H1 (cell line): ENCODE measurements at regions not wholly inside any gene's neighbourhood (a gene's known extent, or its start where the extent isn't known, plus 50 kb on each side); places are given as distances from the start of the nearest gene placed in this dataset.

ENCODE experiments used
- HDAC2 ChIP-seq, 2 experiments: fragments of 300-600 bp in 1 of 2; sonication (generic) in 1 of 2; IDR thresholded peaks; 2 replicates each; pipeline ENCODE4 v1.6.1; 2011 to 2012; ENCODE audit warnings: low read depth in 2 of 2, low read length in 2 of 2, mild to moderate bottlenecking in 2 of 2, moderate library complexity in 2 of 2, borderline replicate concordance in 1 of 2, inconsistent platforms in 1 of 2

GRCh38 chr1:78792756-78793155 lies 143.1 kb downstream of the IFI44 start (continued):
- TF ChIP-seq HDAC2 (IDR thresholded peaks at IDR 0.05; ENCODE audit: borderline replicate concordance in 1 of 2, low read depth in 2 of 2, low read length in 2 of 2) = no peak
